GM18507 (cell line): ENCODE measurements at regions not wholly inside any gene's neighbourhood (a gene's known extent, or its start where the extent isn't known, plus 50 kb on each side); places are given as distances from the start of the nearest gene placed in this dataset.
"Not testable (repeated sequence)": the region's sequence is repeated elsewhere in the genome, so short reads cannot be mapped to it uniquely, and the experiment has no call there.

Experiments used
- DNase-seq: peaks from one replicate; pipeline ENCODE4 v3.0.0; 2011; ENCODE audit warnings: low read depth; ENCODE audit not compliant: insufficient read length; ENCODE audit errors: extremely low spot score
- FAIRE-seq: peaks from 2 replicates; lab custom pipeline; 2011; peaks lifted over from hg19 to GRCh38; lab: Jason Lieb, UNC

DNA sequence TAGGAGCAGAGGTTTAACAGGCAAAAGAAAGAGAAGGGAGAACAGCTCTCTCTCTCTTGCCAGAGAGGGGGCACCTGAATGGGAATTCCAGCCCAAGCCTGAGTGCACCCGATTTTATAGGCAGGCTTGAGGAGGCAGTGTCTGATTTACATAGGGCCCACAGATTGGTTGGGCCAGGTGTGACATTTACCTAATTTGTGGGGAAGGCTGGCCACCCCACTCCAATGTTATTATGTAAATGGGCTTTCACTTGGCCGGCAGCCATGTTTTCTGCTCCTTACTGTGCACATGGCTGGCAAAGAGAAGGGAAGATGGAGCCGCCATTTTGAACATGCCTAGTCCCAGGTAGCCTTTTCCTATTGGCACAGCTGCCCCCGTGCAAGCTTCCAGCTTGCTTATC is 735.5 kb upstream of the AUTS2 start:
- DNase-seq (no peak), FAIRE-seq (no peak)

GRCh38 chr7:68865351-68866199 is 732.7 kb upstream of the AUTS2 start:
- DNase-seq = no peak
- FAIRE-seq = no peak

GRCh38 chr7:68866200-68866570 is 732.1 kb upstream of the AUTS2 start:
- no peak for DNase-seq
- no peak for FAIRE-seq

GRCh38 chr7:68866721-68867120 is 731.6 kb upstream of the AUTS2 start:
- not testable (repeated sequence) for DNase-seq, FAIRE-seq

DNA sequence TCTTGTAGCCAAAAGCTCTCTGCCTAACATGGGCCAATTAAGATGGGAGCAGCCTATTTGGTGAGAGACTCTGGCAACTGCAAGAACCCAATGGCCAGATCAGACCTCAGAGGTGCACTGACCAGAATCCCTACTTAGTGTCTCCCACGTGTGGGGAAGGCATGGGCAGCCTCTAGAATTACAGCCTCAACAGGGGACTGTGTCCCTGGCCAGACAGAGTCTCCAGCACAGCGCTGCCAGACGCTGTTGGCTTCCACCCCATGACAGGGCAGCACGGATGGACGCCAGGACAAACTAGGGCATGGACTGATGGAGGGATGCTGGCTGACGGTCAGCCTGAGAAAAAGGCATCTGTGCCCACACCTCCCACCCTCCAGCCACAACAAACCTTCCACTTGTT is 729.3 kb upstream of the AUTS2 start:
- no peak for FAIRE-seq
- DNase-seq = no peak

GRCh38 chr7:68873616-68874015 is 724.7 kb upstream of the AUTS2 start:
- no peak for DNase-seq
- no peak for FAIRE-seq

- DNase-seq (no peak), FAIRE-seq (no peak)
Observed at GRCh38 chr7:68875857-68876256, 722.4 kb upstream of the AUTS2 start.

GRCh38 chr7:68887116-68887515 is 711.2 kb upstream of the AUTS2 start:
- FAIRE-seq, DNase-seq: not testable (repeated sequence)

- DNase-seq (no peak), FAIRE-seq (no peak)
Observed at GRCh38 chr7:68888971-68889385, 709.3 kb upstream of the AUTS2 start.

DNA sequence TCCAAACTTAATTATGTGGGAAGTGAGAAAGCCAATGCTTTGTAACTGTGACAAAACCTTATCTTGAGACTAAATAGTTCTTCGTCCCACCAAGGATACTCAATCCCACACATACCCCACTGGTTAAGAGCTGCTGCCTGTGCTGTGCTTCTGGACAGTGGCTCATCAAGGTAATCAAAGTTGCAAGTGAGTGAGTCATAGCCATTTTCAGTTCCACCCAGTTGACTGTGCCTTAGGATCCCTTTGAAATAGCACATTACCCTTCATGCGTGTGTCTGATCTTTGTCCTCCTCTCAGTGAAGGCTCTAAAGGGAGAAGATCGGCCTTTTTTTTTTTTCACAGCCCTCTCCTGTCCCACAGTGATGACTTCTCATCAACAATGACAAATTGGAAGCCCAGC is 706.0 kb upstream of the AUTS2 start:
- no peak for FAIRE-seq
- no peak for DNase-seq

GRCh38 chr7:68893411-68893810 is 704.9 kb upstream of the AUTS2 start:
- no peak for DNase-seq
- no peak for FAIRE-seq

DNA sequence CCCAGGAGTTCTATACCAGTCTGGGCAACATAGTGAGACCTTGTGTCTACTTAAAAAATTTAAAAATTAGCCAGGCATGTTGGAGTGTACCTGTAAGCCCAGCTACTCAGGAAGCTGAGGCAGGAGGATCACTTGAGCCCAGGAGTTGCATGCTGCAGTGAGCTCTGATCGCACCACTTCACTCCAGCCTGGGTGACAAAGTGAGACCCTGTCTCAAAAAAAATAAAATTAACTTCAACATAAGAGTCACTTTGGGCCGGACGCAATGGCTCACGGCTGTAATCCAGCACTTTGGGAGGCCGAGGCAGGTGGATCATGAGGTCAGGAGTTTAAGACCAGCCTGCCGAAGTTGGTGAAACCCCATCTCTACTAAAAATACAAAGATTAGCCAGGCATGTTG is 699.1 kb upstream of the AUTS2 start:
- FAIRE-seq = not testable (repeated sequence)

GRCh38 chr7:68900096-68900495 is 698.2 kb upstream of the AUTS2 start:
- FAIRE-seq (no peak), DNase-seq (no peak)

More for the DNA sequence above, 699.1 kb upstream of the AUTS2 start:
- DNase-seq = not testable (repeated sequence)

DNA sequence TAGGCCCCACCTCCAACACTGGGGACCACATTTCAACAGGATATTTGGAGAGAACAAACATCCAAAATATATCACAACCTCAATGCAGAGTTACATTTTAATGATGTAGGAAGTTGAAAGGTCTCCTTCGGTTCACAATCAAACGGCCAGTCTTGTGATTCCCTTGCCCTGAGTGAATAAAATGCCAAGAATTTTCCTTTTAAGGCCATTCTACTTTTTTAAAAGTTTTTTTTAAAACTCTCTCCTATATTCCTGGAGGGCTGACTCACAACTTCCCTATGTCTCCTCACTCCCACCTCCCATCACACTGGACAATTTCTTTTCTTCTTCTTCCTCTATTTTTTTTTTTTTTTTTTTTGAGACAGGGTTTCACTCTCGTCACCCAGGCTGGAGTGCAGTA is 693.6 kb upstream of the AUTS2 start:
- no peak for FAIRE-seq
- no peak for DNase-seq

DNA sequence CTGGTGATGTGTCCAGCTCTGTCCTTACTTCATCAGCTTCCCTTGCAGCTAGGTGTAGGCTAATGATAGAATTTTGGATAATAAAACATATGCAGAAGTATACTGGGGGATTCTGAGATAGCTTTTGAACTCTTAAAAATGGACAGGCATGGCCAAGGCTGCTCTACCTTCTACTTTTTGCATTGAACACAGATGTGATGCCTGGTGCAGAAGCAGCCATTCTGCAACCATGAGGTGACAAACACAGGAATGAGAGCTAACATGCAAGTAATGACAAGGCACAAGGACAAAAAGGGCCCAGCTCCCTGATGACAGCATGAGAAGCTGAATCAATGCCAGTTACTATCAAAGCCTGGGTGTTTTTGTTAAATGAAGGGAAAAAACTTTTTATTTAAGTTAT is 686.5 kb upstream of the AUTS2 start:
- no peak for DNase-seq
- no peak for FAIRE-seq

GRCh38 chr7:68914006-68914405 is 684.3 kb upstream of the AUTS2 start:
- no peak for DNase-seq
- FAIRE-seq = no peak

DNA sequence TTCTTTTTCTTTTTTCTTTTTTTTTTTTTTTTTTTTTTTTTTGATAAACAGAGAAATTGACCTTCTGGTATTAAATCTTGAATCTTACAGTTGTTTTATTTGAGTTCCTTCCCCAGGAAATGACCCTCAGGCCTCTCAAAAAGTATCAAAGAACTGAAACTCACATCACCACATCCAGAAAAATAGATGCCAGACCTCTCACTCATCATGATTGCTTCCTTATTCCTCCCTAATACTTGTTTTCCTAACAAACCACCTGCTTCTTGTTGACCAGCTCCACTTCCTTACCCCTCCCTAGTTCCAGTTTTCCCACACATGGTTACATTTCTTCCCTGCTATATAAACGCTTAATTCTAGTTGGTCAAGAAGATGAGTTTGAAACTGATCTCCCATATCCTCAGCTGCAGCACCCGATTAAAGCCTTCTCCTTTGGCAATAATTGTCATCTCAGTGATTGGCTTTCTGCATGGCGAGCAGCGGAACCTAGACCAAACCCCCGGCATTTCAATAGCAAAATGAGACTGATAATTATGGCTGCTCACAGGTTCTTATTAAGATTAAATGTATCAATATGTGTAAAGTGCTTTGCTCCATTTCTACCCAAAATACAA is 681.1 kb upstream of the AUTS2 start:
- DNase-seq = no peak
- no peak for FAIRE-seq

DNA sequence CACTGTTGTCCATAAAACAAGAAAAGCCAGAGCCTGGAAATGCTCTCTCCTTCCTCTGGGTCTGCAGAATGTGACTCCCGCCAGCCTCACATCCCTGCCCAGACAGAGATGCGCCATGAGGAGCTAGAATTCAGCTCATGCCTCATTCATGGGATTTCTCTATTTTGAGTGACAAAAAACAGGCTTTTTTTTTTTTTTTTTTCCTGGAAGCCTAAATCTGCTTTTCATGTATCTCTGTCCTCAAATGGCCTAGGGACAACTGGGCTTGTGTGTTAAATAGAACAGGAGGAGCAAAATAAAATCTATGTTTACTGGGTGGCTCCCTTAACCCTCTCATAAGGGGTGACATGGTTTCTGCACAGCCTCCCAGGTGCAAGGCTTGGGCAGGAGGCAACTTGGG is 679.7 kb upstream of the AUTS2 start:
- no peak for FAIRE-seq

DNA sequence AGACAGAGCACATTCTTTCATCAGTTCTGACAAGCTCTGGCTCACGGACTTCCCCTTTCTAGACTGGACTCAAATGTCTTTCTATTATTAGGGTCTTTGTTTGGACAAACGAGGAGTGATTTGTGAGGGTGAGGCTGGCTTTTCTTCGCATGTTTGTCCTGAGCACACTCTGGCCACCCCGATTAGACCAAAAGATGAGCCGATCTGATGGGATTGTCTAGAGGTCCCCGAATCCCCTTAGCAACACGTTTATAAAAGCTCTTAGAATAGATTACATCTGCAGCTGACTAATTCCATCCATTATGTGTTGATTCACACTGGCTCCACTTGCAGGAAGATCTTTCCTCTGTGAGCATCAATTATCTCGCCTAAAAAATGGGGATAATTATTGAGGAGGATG is 675.4 kb upstream of the AUTS2 start:
- FAIRE-seq (no peak), DNase-seq (no peak)

More for the DNA sequence above, 679.7 kb upstream of the AUTS2 start:
- DNase-seq = no peak

DNA sequence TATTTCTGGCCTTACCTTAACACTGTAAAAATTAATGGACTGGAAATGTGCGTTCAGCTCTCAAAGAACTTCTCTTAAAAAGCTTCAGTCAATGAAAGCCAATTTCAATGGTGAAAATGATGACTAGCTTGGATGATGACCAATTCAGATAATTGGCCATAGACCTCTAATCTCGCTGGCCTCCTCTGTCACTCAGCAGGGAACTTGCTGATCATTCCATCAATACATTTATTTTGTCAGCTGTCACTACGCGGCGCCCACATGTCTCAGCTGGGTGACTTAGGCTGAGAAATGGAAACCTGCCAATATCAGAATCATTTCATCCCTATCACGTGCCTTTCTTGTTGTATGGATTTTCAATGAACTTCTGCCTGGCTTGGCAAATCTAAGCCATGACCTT is 673.0 kb upstream of the AUTS2 start:
- DNase-seq = no peak
- FAIRE-seq = no peak

DNA sequence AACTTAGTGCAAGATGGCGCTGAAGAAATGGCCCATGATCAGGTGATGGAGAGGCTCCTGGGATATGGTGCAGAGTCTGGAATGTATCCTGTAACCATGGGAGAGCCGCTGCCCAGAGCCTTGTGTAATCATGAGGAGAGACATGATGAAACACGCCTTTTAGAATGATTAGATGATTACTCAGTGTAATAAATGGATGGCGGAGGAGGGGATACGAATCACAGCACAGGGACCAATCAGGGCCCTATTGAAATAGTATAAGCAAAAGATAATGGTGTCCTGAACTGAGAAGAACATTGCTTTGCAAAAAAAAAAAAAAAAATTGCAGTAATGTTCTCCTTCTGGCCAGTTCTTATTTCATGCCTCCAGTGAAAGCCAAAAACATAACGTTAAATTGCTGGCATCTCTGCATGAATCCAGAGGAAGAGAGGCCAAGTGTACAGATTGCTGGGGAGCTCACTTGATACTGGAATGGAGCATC is 668.5 kb upstream of the AUTS2 start:
- DNase-seq (no peak), FAIRE-seq (no peak)
